ENCODE measurements at regions not wholly inside any gene's neighbourhood (a gene's known extent, or its start where the extent isn't known, plus 50 kb on each side); places are given as distances from the start of the nearest gene placed in this dataset.

- Histone ChIP-seq H3K9ac (ENCODE audit: low read length) (no peak overlapping the region), H3K27me3 (replicated peaks in 1 of 4; ENCODE audit: control extremely low read depth in 1 of 4, control insufficient read depth in 3 of 4, insufficient read depth in 4 of 4, low read length in 3 of 4) (no peaks in the 10 kb centered on the region), H3K9me3 (ENCODE audit: control extremely low read depth in 1 of 3, control insufficient read depth in 2 of 3, insufficient read depth in 1 of 3, low read length in 2 of 3) (peaks cover 0 to 7% (median 0%) of the 10 kb centered on the region in 3 donors), H3K4me3 (ENCODE audit: control extremely low read depth in 1 of 5, extremely low read depth in 1 of 5, insufficient read depth in 1 of 5, low read depth in 2 of 5, low read length in 4 of 5) (no peak overlapping the region), H3K4me2 (replicated peaks; ENCODE audit: low read depth, low read length, poor library complexity, severe bottlenecking) (no peak overlapping the region), H3K79me2 (ENCODE audit: control insufficient read depth, insufficient read depth, low read length) (no peaks in the 10 kb centered on the region), H3K36me3 (replicated peaks in 1 of 2; ENCODE audit: control extremely low read depth in 1 of 2, control insufficient read depth in 1 of 2, extremely low read depth in 1 of 2, insufficient read depth in 2 of 2, low read length in 1 of 2) (no peaks in the 10 kb centered on the region), H3K4me1 (ENCODE audit: control insufficient read depth in 2 of 2, insufficient read depth in 2 of 2, low read length in 2 of 2) (no peaks in the 10 kb centered on the region), H3K27ac (ENCODE audit: low read length in 2 of 2) (no peak overlapping the region), H2AFZ (ENCODE audit: insufficient read depth, low read depth, low read length, poor library complexity, severe bottlenecking) (no peak overlapping the region), H4K20me1 (ENCODE audit: control insufficient read depth, insufficient read depth, low read length, poor library complexity, severe bottlenecking) (no peaks in the 10 kb centered on the region)
- Mint-ChIP-seq H3K9me3 (ENCODE audit: insufficient read depth) (no peaks in the 10 kb centered on the region), H3K27ac (no peak overlapping the region), H3K4me3 (no peak overlapping the region), H3K4me1 (no peaks in the 10 kb centered on the region), H3K27me3 (no peaks in the 10 kb centered on the region)
- intact Hi-C loops (cut with micrococcal nuclease) = no loop called here
- WGBS (ENCODE audit: insufficient coverage) = 88% methylated on average over 4 of the region's 6 CpGs
- no peak for ATAC-seq (ENCODE audit: low read depth)
- TF ChIP-seq, protein P1, sequence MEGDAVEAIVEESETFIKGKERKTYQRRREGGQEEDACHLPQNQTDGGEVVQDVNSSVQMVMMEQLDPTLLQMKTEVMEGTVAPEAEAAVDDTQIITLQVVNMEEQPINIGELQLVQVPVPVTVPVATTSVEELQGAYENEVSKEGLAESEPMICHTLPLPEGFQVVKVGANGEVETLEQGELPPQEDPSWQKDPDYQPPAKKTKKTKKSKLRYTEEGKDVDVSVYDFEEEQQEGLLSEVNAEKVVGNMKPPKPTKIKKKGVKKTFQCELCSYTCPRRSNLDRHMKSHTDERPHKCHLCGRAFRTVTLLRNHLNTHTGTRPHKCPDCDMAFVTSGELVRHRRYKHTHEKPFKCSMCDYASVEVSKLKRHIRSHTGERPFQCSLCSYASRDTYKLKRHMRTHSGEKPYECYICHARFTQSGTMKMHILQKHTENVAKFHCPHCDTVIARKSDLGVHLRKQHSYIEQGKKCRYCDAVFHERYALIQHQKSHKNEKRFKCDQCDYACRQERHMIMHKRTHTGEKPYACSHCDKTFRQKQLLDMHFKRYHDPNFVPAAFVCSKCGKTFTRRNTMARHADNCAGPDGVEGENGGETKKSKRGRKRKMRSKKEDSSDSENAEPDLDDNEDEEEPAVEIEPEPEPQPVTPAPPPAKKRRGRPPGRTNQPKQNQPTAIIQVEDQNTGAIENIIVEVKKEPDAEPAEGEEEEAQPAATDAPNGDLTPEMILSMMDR (IDR thresholded peaks at IDR 0.05) = no peak
- no peak for TF ChIP-seq EZH2 (IDR thresholded peaks at IDR 0.05; ENCODE audit: borderline replicate concordance, insufficient read depth, low read depth, low read length, poor library complexity, severe bottlenecking)
- ChIA-PET POLR2A (no interaction called here), CTCF (interaction anchor here (1.1 kb wide), 1 partner anchor 18 kb away, joined by 3 read pairs; no protein-coding TSS in a partner anchor)
- DNase-seq = no peak
These were observed 267.8 kb downstream of the CYRIA start for GRCh38 chr2:16397681-16398475.

- H4K20me1 ChIP-seq (ENCODE audit: control insufficient read depth, insufficient read depth, low read length, poor library complexity, severe bottlenecking) = no peaks in the 10 kb centered on the region
- no peaks in the 10 kb centered on the region for H3K27me3 Mint-ChIP-seq
- no peak overlapping the region for H3K4me3 Mint-ChIP-seq
- no peak overlapping the region for H3K4me3 ChIP-seq (ENCODE audit: control extremely low read depth in 1 of 5, extremely low read depth in 1 of 5, insufficient read depth in 1 of 5, low read depth in 2 of 5, low read length in 4 of 5)
- peaks cover 0 to 7% (median 0%) of the 10 kb centered on the region in 3 donors for H3K9me3 ChIP-seq (ENCODE audit: control extremely low read depth in 1 of 3, control insufficient read depth in 2 of 3, insufficient read depth in 1 of 3, low read length in 2 of 3)
- no peak overlapping the region for H3K27ac ChIP-seq (ENCODE audit: low read length in 2 of 2)
- H3K9ac ChIP-seq (ENCODE audit: low read length) = no peak overlapping the region
- no peaks in the 10 kb centered on the region for H3K9me3 Mint-ChIP-seq (ENCODE audit: insufficient read depth)
- no peak overlapping the region for H3K27ac Mint-ChIP-seq
- no peaks in the 10 kb centered on the region for H3K4me1 ChIP-seq (ENCODE audit: control insufficient read depth in 2 of 2, insufficient read depth in 2 of 2, low read length in 2 of 2)
- intact Hi-C loops (cut with micrococcal nuclease) = no loop called here
- H3K79me2 ChIP-seq (ENCODE audit: control insufficient read depth, insufficient read depth, low read length) = no peaks in the 10 kb centered on the region
- DNase-seq (no peak), ATAC-seq (ENCODE audit: low read depth) (no peak)
- no peaks in the 10 kb centered on the region for H3K4me1 Mint-ChIP-seq
- no peaks in the 10 kb centered on the region for H3K27me3 ChIP-seq (replicated peaks in 1 of 4; ENCODE audit: control extremely low read depth in 1 of 4, control insufficient read depth in 3 of 4, insufficient read depth in 4 of 4, low read length in 3 of 4)
- CTCF ChIA-PET = no interaction called here
- H2AFZ ChIP-seq (ENCODE audit: insufficient read depth, low read depth, low read length, poor library complexity, severe bottlenecking) = no peak overlapping the region
- no CpG with 5 or more reads among the region's 3 CpGs for WGBS (ENCODE audit: insufficient coverage)
- TF ChIP-seq, protein P1 (IDR thresholded peaks at IDR 0.05) = no peak
- no peak for TF ChIP-seq EZH2 (IDR thresholded peaks at IDR 0.05; ENCODE audit: borderline replicate concordance, insufficient read depth, low read depth, low read length, poor library complexity, severe bottlenecking)
- POLR2A ChIA-PET = no interaction called here
- no peak overlapping the region for H3K4me2 ChIP-seq (replicated peaks; ENCODE audit: low read depth, low read length, poor library complexity, severe bottlenecking)
- H3K36me3 ChIP-seq (replicated peaks in 1 of 2; ENCODE audit: control extremely low read depth in 1 of 2, control insufficient read depth in 1 of 2, extremely low read depth in 1 of 2, insufficient read depth in 2 of 2, low read length in 1 of 2) = no peaks in the 10 kb centered on the region
These were observed 268.6 kb downstream of the CYRIA start for GRCh38 chr2:16396986-16397385.

Measured in B cell (primary cell).